IMR-90 (cell line): ENCODE measurements at regions not wholly inside any gene's neighbourhood (a gene's known extent, or its start where the extent isn't known, plus 50 kb on each side); places are given as distances from the start of the nearest gene placed in this dataset.

ENCODE experiments used
- ATAC-seq: fragments of 200-7000 bp; cut with Tn5 transposase; 2 replicates; pipeline ENCODE4 v1.9.1; 2020; ENCODE audit warnings: low read depth, mild to moderate bottlenecking, moderate library complexity
- BruUV-seq: library from RNA; stranded (reverse); fragments of 400-500 nt; replicated peaks from 2 replicates; lab custom pipeline; 2021; lab: Mats Ljungman, UMichigan
- CTCF ChIA-PET: fragments of 300-600 bp; formaldehyde crosslinking; extraction: SDS; loops from one replicate; lab custom pipeline; 2021; ENCODE audit warnings: antibody characterized with exemption; lab: Yijun Ruan, JAX
- POLR2A ChIA-PET: fragments of 300-600 bp; sonication (Branson Sonifier 250); formaldehyde crosslinking; loops from one replicate; lab custom pipeline; 2022; ENCODE audit warnings: antibody characterized with exemption; ENCODE audit not compliant: unreplicated experiment; lab: Charles Lee
- DNase-seq: peaks from one replicate; pipeline ENCODE4 v3.0.0; 2013
- H2AFZ ChIP-seq: replicated peaks from 2 replicates; pipeline ENCODE3; 2013; ENCODE audit warnings: low read length, mild to moderate bottlenecking; ENCODE audit not compliant: poor library complexity
- H2AK5ac ChIP-seq: 2 replicates; pipeline ENCODE4 v1.6.1; 2013; ENCODE audit warnings: low read depth, low read length, inconsistent platforms
- H2AK9ac ChIP-seq: replicated peaks from 2 replicates; pipeline ENCODE3; 2013; ENCODE audit warnings: mild to moderate bottlenecking, low read depth, low read length, moderate library complexity; ENCODE audit not compliant: poor library complexity
- H2BK120ac ChIP-seq: 2 replicates; pipeline ENCODE4 v1.6.1; 2013; ENCODE audit warnings: low read depth, low read length, inconsistent platforms
- H2BK15ac ChIP-seq: 3 replicates; pipeline ENCODE4 v1.6.1; 2013; ENCODE audit warnings: low read depth, low read length, inconsistent platforms
- H2BK20ac ChIP-seq: 2 replicates; pipeline ENCODE4 v1.6.1; 2013; ENCODE audit warnings: low read depth, mild to moderate bottlenecking, inconsistent platforms, low read length, moderate library complexity
- H2BK5ac ChIP-seq: 2 replicates; pipeline ENCODE4 v1.6.1; 2013; ENCODE audit warnings: mild to moderate bottlenecking, low read depth, low read length, inconsistent platforms; ENCODE audit not compliant: poor library complexity, severe bottlenecking
- H3K14ac ChIP-seq: replicated peaks from 2 replicates; pipeline ENCODE4 v1.6.1; 2013; ENCODE audit warnings: low read depth, low read length, inconsistent platforms
- H3K18ac ChIP-seq: 2 replicates; pipeline ENCODE4 v1.6.1; 2013; ENCODE audit warnings: low read depth, low read length, control low read depth
- H3K23ac ChIP-seq: 2 replicates; pipeline ENCODE4 v1.6.1; 2013; ENCODE audit warnings: low read depth, low read length, inconsistent platforms
- H3K27ac ChIP-seq: 2 replicates; pipeline ENCODE4 v1.5.1; 2013; ENCODE audit warnings: mild to moderate bottlenecking, control low read depth, low read length; ENCODE audit not compliant: insufficient read depth
- H3K27me3 ChIP-seq: 2 replicates; pipeline ENCODE4 v1.6.1; 2013; ENCODE audit warnings: low read length; ENCODE audit not compliant: control insufficient read depth, insufficient read depth
- H3K36me3 ChIP-seq: 2 replicates; pipeline ENCODE4 v1.6.1; 2013; ENCODE audit warnings: low read length, mixed read lengths; ENCODE audit not compliant: control insufficient read depth, insufficient read depth
- H3K4ac ChIP-seq: 2 replicates; pipeline ENCODE4 v1.6.1; 2013; ENCODE audit warnings: low read depth, low read length, inconsistent platforms
- H3K4me1 ChIP-seq: 2 replicates; pipeline ENCODE4 v1.6.1; 2013; ENCODE audit warnings: low read length, mixed read lengths; ENCODE audit not compliant: control insufficient read depth, insufficient read depth
- H3K4me2 ChIP-seq: 2 replicates; pipeline ENCODE4 v1.6.1; 2013; ENCODE audit warnings: low read depth, mild to moderate bottlenecking, control low read depth, low read length, moderate library complexity
- H3K4me3 ChIP-seq: 2 replicates; pipeline ENCODE4 v1.5.1; 2013; ENCODE audit warnings: low read depth, mild to moderate bottlenecking, control low read depth, low read length, moderate library complexity; ENCODE audit not compliant: insufficient read depth
- H3K56ac ChIP-seq: 2 replicates; pipeline ENCODE4 v1.6.1; 2013; ENCODE audit warnings: low read length, inconsistent platforms; ENCODE audit not compliant: insufficient read depth; ENCODE audit errors: extremely low read depth
- H3K79me1 ChIP-seq, 2 experiments: 2 replicates each; pipeline ENCODE4 v1.6.1; 2013; ENCODE audit warnings: low read length in 2 of 2, inconsistent platforms in 1 of 2, low read depth in 1 of 2
- H3K9ac ChIP-seq: 2 replicates; pipeline ENCODE4 v1.6.1; 2013; ENCODE audit warnings: low read depth, low read length, control low read depth
- H3K9me1 ChIP-seq: 2 replicates; pipeline ENCODE4 v1.6.1; 2013; ENCODE audit warnings: low read length, inconsistent platforms; ENCODE audit not compliant: insufficient read depth
- H3K9me3 ChIP-seq: 2 replicates; pipeline ENCODE4 v1.6.1; 2013; ENCODE audit warnings: low read length; ENCODE audit not compliant: control insufficient read depth, insufficient read depth
- H4K20me1 ChIP-seq: 2 replicates; pipeline ENCODE4 v1.6.1; 2013; ENCODE audit warnings: low read length, inconsistent platforms; ENCODE audit not compliant: insufficient read depth
- H4K5ac ChIP-seq: 2 replicates; pipeline ENCODE4 v1.6.1; 2013; ENCODE audit warnings: mild to moderate bottlenecking, low read depth, low read length, control low read depth
- H4K8ac ChIP-seq, 2 experiments: 2 replicates each; pipeline ENCODE4 v1.6.1; 2013; ENCODE audit warnings: low read depth in 2 of 2, low read length in 2 of 2, control low read depth in 1 of 2, inconsistent platforms in 1 of 2
- H4K91ac ChIP-seq: 2 replicates; pipeline ENCODE4 v1.6.1; 2013; ENCODE audit warnings: low read depth, low read length, inconsistent platforms; ENCODE audit not compliant: insufficient read depth
- ELK1 ChIP-seq: fragments of 150-350 bp; IDR thresholded peaks from 2 replicates; pipeline ENCODE4 v1.6.1; 2016; ENCODE audit warnings: low read depth, mild to moderate bottlenecking, low read length, moderate library complexity, borderline replicate concordance
- MXI1 ChIP-seq: IDR thresholded peaks from 2 replicates; pipeline ENCODE4 v1.6.1; 2012; ENCODE audit warnings: low read depth, mild to moderate bottlenecking, low read length, moderate library complexity, borderline replicate concordance
- RAD21 ChIP-seq: IDR thresholded peaks from 2 replicates; pipeline ENCODE4 v1.6.1; 2012; ENCODE audit warnings: low read length, improper control_type of control experiment
- WGBS, 2 experiments: methylation state at CpG; one replicate each; pipeline versions ENCODE4 v1.1.5 to v1.1.7; 2013; ENCODE audit warnings: missing lambda C conversion rate in 2 of 2; ENCODE audit not compliant: insufficient read length in 1 of 2; ENCODE audit errors: extremely low coverage in 2 of 2; 5-methylcytosine and 5-hydroxymethylcytosine counted together
- dilution Hi-C: fragments of 300-500 bp; cut with HindIII; formaldehyde crosslinking; loops from one replicate; pipeline ENCODE4 v1.14.3; 2018; ENCODE audit warnings: low sequenced_read_pairs; ENCODE audit not compliant: unreplicated experiment
- in situ Hi-C: fragments of 300-500 bp; cut with MboI; formaldehyde crosslinking; loops from 3 replicates; pipeline ENCODE4 v1.14.3; 2019; ENCODE audit warnings: low sequenced_read_pairs, inconsistent platforms, mixed read lengths
- intact Hi-C: fragments of 100-400 bp; cut with micrococcal nuclease; formaldehyde crosslinking; loops from 2 replicates; pipeline ENCODE4 v1.10.0; 2022

DNA sequence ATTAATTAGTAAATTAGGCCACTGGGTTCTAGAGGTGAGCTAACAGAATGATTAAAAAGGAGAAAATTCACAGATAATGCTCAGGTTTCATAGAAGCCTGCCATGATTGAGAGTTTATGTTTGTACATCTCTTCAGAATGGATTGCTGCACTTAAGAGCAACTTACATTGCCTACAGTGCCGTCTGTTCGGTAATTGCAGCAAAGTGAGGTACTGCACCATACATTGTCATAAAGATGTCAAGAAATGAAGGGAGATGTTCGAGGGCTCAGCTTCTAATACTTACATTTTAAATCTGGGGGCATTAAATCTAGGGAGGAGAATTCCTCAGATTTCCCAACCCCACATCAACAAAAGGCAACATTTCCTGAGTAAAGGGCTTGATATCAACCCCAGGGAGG is 976.2 kb upstream of the FANCL start:
- Histone ChIP-seq H3K27ac (no peak overlapping the region), H3K36me3 (no peaks in the 10 kb centered on the region), H3K27me3 (no peaks in the 10 kb centered on the region), H3K79me1 (no peaks in the 10 kb centered on the region), H3K9me3 (no peaks in the 10 kb centered on the region), H2BK5ac (no peak overlapping the region), H3K23ac (no peak overlapping the region), H3K4me1 (no peaks in the 10 kb centered on the region), H3K4me3 (no peak overlapping the region), H2BK120ac (no peak overlapping the region), H3K4ac (no peak overlapping the region), H3K9me1 (no peaks in the 10 kb centered on the region), H4K8ac (no peak overlapping the region), H2BK20ac (no peak overlapping the region), H4K5ac (no peak overlapping the region), H2AFZ (no peak overlapping the region), H2AK9ac (no peak overlapping the region), H2AK5ac (no peak overlapping the region), H4K20me1 (no peaks in the 10 kb centered on the region), H3K9ac (no peak overlapping the region), H3K56ac (no peak overlapping the region), H2BK15ac (no peak overlapping the region), H3K4me2 (no peak overlapping the region), H3K14ac (no peak overlapping the region), H3K18ac (no peak overlapping the region), H4K91ac (no peak overlapping the region)
- CTCF ChIA-PET, result no interaction called here
- dilution Hi-C loops (no loop called here), intact Hi-C loops (no loop called here), in situ Hi-C loops (no loop called here)
- no CpG with 5 or more reads among the region's 3 CpGs for WGBS, 2 experiments
- POLR2A ChIA-PET, result no interaction called here
- DNase-seq (no peak), ATAC-seq (no peak)
- no TSS peak for BruUV-seq
- no peak for TF ChIP-seq RAD21
- no peak for TF ChIP-seq ELK1
- TF ChIP-seq MXI1, result no peak
